ENCODE measurements at regions not wholly inside any gene's neighbourhood (a gene's known extent, or its start where the extent isn't known, plus 50 kb on each side); places are given as distances from the start of the nearest gene placed in this dataset.

- Mint-ChIP-seq H3K9me3 (ENCODE audit: unreplicated experiment) (peaks cover 1% of the 10 kb centered on the region), H3K36me3 (ENCODE audit: unreplicated experiment) (no peaks in the 10 kb centered on the region)
- no peak for DNase-seq
Observed at GRCh38 chr10:20363684-20364083, 533.4 kb downstream of the NEBL start.

GRCh38 chr10:20355915-20356314, 539.7 kb downstream of the PLXDC2 start:
- no peak for DNase-seq
- TF ChIP-seq CTCF (IDR thresholded peaks at IDR 0.05; ENCODE audit: partially characterized antibody, unreplicated experiment) = no peak
- no peak overlapping the region for H3K4me3 Mint-ChIP-seq (ENCODE audit: unreplicated experiment)
- no peaks in the 10 kb centered on the region for H3K4me1 Mint-ChIP-seq (ENCODE audit: low read depth, unreplicated experiment)
- no peaks in the 10 kb centered on the region for H3K27me3 Mint-ChIP-seq (ENCODE audit: unreplicated experiment)
- no peak overlapping the region for H3K27ac Mint-ChIP-seq (ENCODE audit: unreplicated experiment)
- H3K9me3 Mint-ChIP-seq (ENCODE audit: unreplicated experiment) = peaks cover 2% of the 10 kb centered on the region
- H3K36me3 Mint-ChIP-seq (ENCODE audit: unreplicated experiment) = no peaks in the 10 kb centered on the region

More at GRCh38 chr10:20363684-20364083, 533.4 kb downstream of the NEBL start:
- Mint-ChIP-seq H3K27ac (ENCODE audit: unreplicated experiment) (no peak overlapping the region), H3K27me3 (ENCODE audit: unreplicated experiment) (no peaks in the 10 kb centered on the region), H3K4me3 (ENCODE audit: unreplicated experiment) (no peak overlapping the region), H3K4me1 (ENCODE audit: low read depth, unreplicated experiment) (no peaks in the 10 kb centered on the region)
- no peak for TF ChIP-seq CTCF (IDR thresholded peaks at IDR 0.05; ENCODE audit: partially characterized antibody, unreplicated experiment)

- Mint-ChIP-seq H3K4me3 (ENCODE audit: unreplicated experiment) (no peak overlapping the region), H3K27ac (ENCODE audit: unreplicated experiment) (no peak overlapping the region), H3K9me3 (ENCODE audit: unreplicated experiment) (peaks cover 2% of the 10 kb centered on the region), H3K27me3 (ENCODE audit: unreplicated experiment) (no peaks in the 10 kb centered on the region), H3K4me1 (ENCODE audit: low read depth, unreplicated experiment) (no peaks in the 10 kb centered on the region), H3K36me3 (ENCODE audit: unreplicated experiment) (no peaks in the 10 kb centered on the region)
- DNase-seq = no peak
- no peak for TF ChIP-seq CTCF (IDR thresholded peaks at IDR 0.05; ENCODE audit: partially characterized antibody, unreplicated experiment)
Observed at GRCh38 chr10:20355011-20355410, 538.8 kb downstream of the PLXDC2 start.

GRCh38 chr10:20354166-20354565, 537.9 kb downstream of the PLXDC2 start:
- Mint-ChIP-seq H3K27ac (ENCODE audit: unreplicated experiment) (no peak overlapping the region), H3K4me3 (ENCODE audit: unreplicated experiment) (no peak overlapping the region), H3K4me1 (ENCODE audit: low read depth, unreplicated experiment) (no peaks in the 10 kb centered on the region), H3K36me3 (ENCODE audit: unreplicated experiment) (no peaks in the 10 kb centered on the region), H3K27me3 (ENCODE audit: unreplicated experiment) (no peaks in the 10 kb centered on the region), H3K9me3 (ENCODE audit: unreplicated experiment) (peaks cover 2% of the 10 kb centered on the region)
- TF ChIP-seq CTCF (IDR thresholded peaks at IDR 0.05; ENCODE audit: partially characterized antibody, unreplicated experiment) = no peak
- no peak for DNase-seq

GRCh38 chr10:20350509-20350908, 534.3 kb downstream of the PLXDC2 start:
- Mint-ChIP-seq H3K9me3 (ENCODE audit: unreplicated experiment) (peaks cover 2% of the 10 kb centered on the region), H3K36me3 (ENCODE audit: unreplicated experiment) (no peaks in the 10 kb centered on the region), H3K4me3 (ENCODE audit: unreplicated experiment) (no peak overlapping the region), H3K27me3 (ENCODE audit: unreplicated experiment) (no peaks in the 10 kb centered on the region), H3K4me1 (ENCODE audit: low read depth, unreplicated experiment) (no peaks in the 10 kb centered on the region), H3K27ac (ENCODE audit: unreplicated experiment) (no peak overlapping the region)
- no peak for TF ChIP-seq CTCF (IDR thresholded peaks at IDR 0.05; ENCODE audit: partially characterized antibody, unreplicated experiment)
- no peak for DNase-seq
